ENCODE measurements at regions not wholly inside any gene's neighbourhood (a gene's known extent, or its start where the extent isn't known, plus 50 kb on each side); places are given as distances from the start of the nearest gene placed in this dataset.
A peak's percentile ranks its signal among the peaks of the same experiment; 100 is the strongest.
"Not testable (repeated sequence)": the region's sequence is repeated elsewhere in the genome, so short reads cannot be mapped to it uniquely, and the experiment has no call there.

DNA sequence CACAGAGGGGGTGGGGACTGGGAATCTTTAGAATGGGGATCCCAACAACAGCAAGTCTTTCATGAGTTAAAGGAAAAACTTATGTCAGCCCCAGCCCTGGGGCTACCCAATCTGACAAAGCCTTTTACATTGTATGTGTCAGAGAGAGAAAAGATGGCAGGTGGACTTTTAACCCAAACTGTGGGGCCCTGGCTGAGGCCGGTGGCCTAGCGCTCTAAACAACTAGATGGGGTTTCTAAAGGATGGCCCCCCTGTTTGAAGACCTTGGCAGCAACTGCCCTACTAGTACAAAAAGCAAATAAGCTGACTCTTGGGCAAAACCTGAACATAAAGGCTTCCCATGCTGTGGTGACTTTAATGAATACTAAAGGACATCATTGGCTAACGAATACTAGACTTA, 83.9 kb upstream of the TANC1 start:
- no CpG with 5 or more reads among the region's 3 CpGs for WGBS (ENCODE audit: extremely low coverage, insufficient coverage, insufficient read length)
- not testable (repeated sequence) for H2AK5ac ChIP-seq (ENCODE audit: low read length)

GRCh38 chr2:158885018-158885678, 83.3 kb upstream of the TANC1 start:
- H4K8ac ChIP-seq (ENCODE audit: low read depth, low read length); H2AFZ ChIP-seq (ENCODE audit: insufficient read depth, low read length, poor library complexity); H4K12ac ChIP-seq (ENCODE audit: low read depth, low read length); H3K36me3 ChIP-seq (ENCODE audit: control insufficient read depth in 1 of 2, insufficient read depth in 2 of 2, low read length in 2 of 2); H3K14ac ChIP-seq (ENCODE audit: low read length); H2BK120ac ChIP-seq (ENCODE audit: insufficient read depth, low read length, poor library complexity); H2BK12ac ChIP-seq (ENCODE audit: low read length); H3K18ac ChIP-seq (ENCODE audit: low read length); H2AK5ac ChIP-seq (ENCODE audit: low read length); H3K4me3 ChIP-seq (ENCODE audit: low read depth, low read length); H2BK5ac ChIP-seq (ENCODE audit: low read depth, low read length, poor library complexity); H3K27ac ChIP-seq (ENCODE audit: low read depth, low read length); H3K27me3 ChIP-seq (ENCODE audit: insufficient read depth, low read length); DNase-seq; H3K79me1 ChIP-seq (ENCODE audit: low read length); H3K9ac ChIP-seq (ENCODE audit: low read length); H3K9me3 ChIP-seq (ENCODE audit: insufficient read depth, low read depth, low read length); H3K4me2 ChIP-seq (ENCODE audit: low read length); H3K23ac ChIP-seq (ENCODE audit: low read length); H3K4ac ChIP-seq (ENCODE audit: low read depth, low read length); H3K79me2 ChIP-seq (ENCODE audit: control insufficient read depth, insufficient read depth, low read length, poor library complexity): not testable (repeated sequence)
- no CpG with 5 or more reads among the region's 8 CpGs for whole genome bisulfite sequencing (ENCODE audit: extremely low coverage, insufficient coverage, insufficient read length)
- H3K4me1 ChIP-seq (ENCODE audit: control insufficient read depth in 1 of 2, insufficient read depth in 2 of 2, low read length in 2 of 2), result peaks cover 9 to 12% of the 10 kb centered on the region in 2 experiments
- peak overlapping the region; percentile 35 for H4K91ac ChIP-seq (ENCODE audit: low read depth, low read length)

More for the DNA sequence above, 83.9 kb upstream of the TANC1 start:
- H3K79me2 ChIP-seq (ENCODE audit: control insufficient read depth, insufficient read depth, low read length, poor library complexity); H3K14ac ChIP-seq (ENCODE audit: low read length); H2AFZ ChIP-seq (ENCODE audit: insufficient read depth, low read length, poor library complexity); H3K18ac ChIP-seq (ENCODE audit: low read length); H2BK120ac ChIP-seq (ENCODE audit: insufficient read depth, low read length, poor library complexity); H4K91ac ChIP-seq (ENCODE audit: low read depth, low read length); H2BK12ac ChIP-seq (ENCODE audit: low read length); H3K27ac ChIP-seq (ENCODE audit: low read depth, low read length); H3K27me3 ChIP-seq (ENCODE audit: insufficient read depth, low read length); H3K36me3 ChIP-seq (ENCODE audit: control insufficient read depth in 1 of 2, insufficient read depth in 2 of 2, low read length in 2 of 2); H4K12ac ChIP-seq (ENCODE audit: low read depth, low read length); H3K9me3 ChIP-seq (ENCODE audit: insufficient read depth, low read depth, low read length); H3K4me3 ChIP-seq (ENCODE audit: low read depth, low read length); DNase-seq; H2BK5ac ChIP-seq (ENCODE audit: low read depth, low read length, poor library complexity); H3K79me1 ChIP-seq (ENCODE audit: low read length); H3K4me2 ChIP-seq (ENCODE audit: low read length); H4K8ac ChIP-seq (ENCODE audit: low read depth, low read length); H3K4ac ChIP-seq (ENCODE audit: low read depth, low read length); H3K9ac ChIP-seq (ENCODE audit: low read length); H3K23ac ChIP-seq (ENCODE audit: low read length): not testable (repeated sequence)
- peaks cover 9 to 12% of the 10 kb centered on the region in 2 experiments for H3K4me1 ChIP-seq (ENCODE audit: control insufficient read depth in 1 of 2, insufficient read depth in 2 of 2, low read length in 2 of 2)

DNA sequence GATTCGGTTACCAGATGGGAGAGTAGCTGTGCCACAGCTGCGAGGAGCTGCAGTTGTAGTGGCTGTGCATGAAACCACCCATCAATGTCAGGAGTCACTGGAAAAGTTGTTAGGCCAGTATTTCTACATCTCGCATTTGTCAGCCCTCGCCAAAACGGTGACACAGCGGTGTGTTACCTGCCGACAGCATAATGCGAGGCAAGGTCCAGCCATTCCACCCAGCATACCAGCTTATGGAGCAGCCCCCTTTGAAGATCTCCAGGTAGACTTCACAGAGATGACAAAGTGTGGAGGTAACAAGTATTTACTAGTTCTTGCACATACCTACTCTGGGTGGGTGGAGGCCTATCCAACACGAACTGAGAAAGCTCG, 82.8 kb upstream of the TANC1 start:
- WGBS (ENCODE audit: extremely low coverage, insufficient coverage, insufficient read length), result no CpG with 5 or more reads among the region's 10 CpGs
- H3K27me3 ChIP-seq (ENCODE audit: insufficient read depth, low read length), result not testable (repeated sequence)

GRCh38 chr2:158889135-158889853, 79.1 kb upstream of the TANC1 start:
- H2BK120ac ChIP-seq (ENCODE audit: insufficient read depth, low read length, poor library complexity), result no peak overlapping the region
- H4K91ac ChIP-seq (ENCODE audit: low read depth, low read length), result no peak overlapping the region
- no peaks in the 10 kb centered on the region for H3K36me3 ChIP-seq (ENCODE audit: control insufficient read depth in 1 of 2, insufficient read depth in 2 of 2, low read length in 2 of 2)
- no peak overlapping the region for H3K27ac ChIP-seq (ENCODE audit: low read depth, low read length)
- no peak overlapping the region for H3K23ac ChIP-seq (ENCODE audit: low read length)
- no peaks in the 10 kb centered on the region for H3K79me2 ChIP-seq (ENCODE audit: control insufficient read depth, insufficient read depth, low read length, poor library complexity)
- DNase-seq, result no peak
- no peak overlapping the region for H2BK12ac ChIP-seq (ENCODE audit: low read length)
- H2AFZ ChIP-seq (ENCODE audit: insufficient read depth, low read length, poor library complexity), result no peak overlapping the region
- no peak overlapping the region for H3K4me3 ChIP-seq (ENCODE audit: low read depth, low read length)
- no peak overlapping the region for H3K14ac ChIP-seq (ENCODE audit: low read length)
- no peak overlapping the region for H3K9ac ChIP-seq (ENCODE audit: low read length)
- no peak overlapping the region for H2AK5ac ChIP-seq (ENCODE audit: low read length)
- H3K27me3 ChIP-seq (ENCODE audit: insufficient read depth, low read length), result no peaks in the 10 kb centered on the region
- no CpG with 5 or more reads among the region's 2 CpGs for WGBS (ENCODE audit: extremely low coverage, insufficient coverage, insufficient read length)
- H3K4me1 ChIP-seq (ENCODE audit: control insufficient read depth in 1 of 2, insufficient read depth in 2 of 2, low read length in 2 of 2), result peaks cover 15 to 24% of the 10 kb centered on the region in 2 experiments
- no peak overlapping the region for H4K8ac ChIP-seq (ENCODE audit: low read depth, low read length)
- peaks cover 2% of the 10 kb centered on the region for H3K9me3 ChIP-seq (ENCODE audit: insufficient read depth, low read depth, low read length)
- H2BK5ac ChIP-seq (ENCODE audit: low read depth, low read length, poor library complexity), result no peak overlapping the region
- H3K4ac ChIP-seq (ENCODE audit: low read depth, low read length), result no peak overlapping the region
- H3K4me2 ChIP-seq (ENCODE audit: low read length), result no peak overlapping the region
- H3K79me1 ChIP-seq (ENCODE audit: low read length), result no peaks in the 10 kb centered on the region
- H4K12ac ChIP-seq (ENCODE audit: low read depth, low read length), result no peak overlapping the region
- H3K18ac ChIP-seq (ENCODE audit: low read length), result no peak overlapping the region

More for the DNA sequence above, 82.8 kb upstream of the TANC1 start:
- H2BK120ac ChIP-seq (ENCODE audit: insufficient read depth, low read length, poor library complexity); H3K27ac ChIP-seq (ENCODE audit: low read depth, low read length); H3K18ac ChIP-seq (ENCODE audit: low read length); H2BK12ac ChIP-seq (ENCODE audit: low read length); H3K4me3 ChIP-seq (ENCODE audit: low read depth, low read length); H3K14ac ChIP-seq (ENCODE audit: low read length); H4K8ac ChIP-seq (ENCODE audit: low read depth, low read length); H3K36me3 ChIP-seq (ENCODE audit: control insufficient read depth in 1 of 2, insufficient read depth in 2 of 2, low read length in 2 of 2); H4K12ac ChIP-seq (ENCODE audit: low read depth, low read length); H3K9ac ChIP-seq (ENCODE audit: low read length); H3K4ac ChIP-seq (ENCODE audit: low read depth, low read length); H2AK5ac ChIP-seq (ENCODE audit: low read length); H4K91ac ChIP-seq (ENCODE audit: low read depth, low read length); H3K23ac ChIP-seq (ENCODE audit: low read length); H2AFZ ChIP-seq (ENCODE audit: insufficient read depth, low read length, poor library complexity); H2BK5ac ChIP-seq (ENCODE audit: low read depth, low read length, poor library complexity); H3K79me1 ChIP-seq (ENCODE audit: low read length); H3K9me3 ChIP-seq (ENCODE audit: insufficient read depth, low read depth, low read length); H3K79me2 ChIP-seq (ENCODE audit: control insufficient read depth, insufficient read depth, low read length, poor library complexity): not testable (repeated sequence)
- Histone ChIP-seq H3K4me1 (ENCODE audit: control insufficient read depth in 1 of 2, insufficient read depth in 2 of 2, low read length in 2 of 2) (peaks cover 11 to 13% of the 10 kb centered on the region in 2 experiments), H3K4me2 (ENCODE audit: low read length) (peak overlapping the region; percentile 30)
- peak; percentile 92 to 96 for DNase-seq
